NCI-H146 (cell line): ENCODE measurements at regions not wholly inside any gene's neighbourhood (a gene's known extent, or its start where the extent isn't known, plus 50 kb on each side); places are given as distances from the start of the nearest gene placed in this dataset.
"Not testable (repeated sequence)": the region's sequence is repeated elsewhere in the genome, so short reads cannot be mapped to it uniquely, and the experiment has no call there.

Experiments
- DNase-seq: peaks from one replicate; lab custom pipeline; 2025; lab: John Stamatoyannopoulos, UW

GRCh38 chr6:21918666-21919065 lies 325.1 kb downstream of the SOX4 start:
- no peak for DNase-seq

DNA sequence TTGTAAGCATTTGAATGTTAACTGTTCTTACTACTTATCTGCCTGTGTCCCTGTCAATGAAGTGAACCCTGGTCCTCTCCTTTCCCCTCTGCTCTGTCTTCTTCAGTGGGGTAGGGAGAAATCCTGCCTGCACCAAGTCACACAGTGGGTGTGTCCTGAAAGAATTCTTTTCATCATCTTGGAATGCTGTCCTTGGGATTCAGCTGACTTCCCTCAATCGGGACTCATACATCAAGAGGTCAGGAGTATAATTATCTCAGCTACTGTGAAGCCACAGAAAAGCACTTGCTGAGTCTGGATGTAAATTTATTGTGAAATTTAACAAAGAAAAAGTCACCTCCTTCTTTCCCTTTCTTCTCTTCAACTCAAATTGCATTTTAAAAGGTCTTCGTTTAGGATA lies 328.5 kb downstream of the SOX4 start:
- no peak for DNase-seq

GRCh38 chr6:21924002-21924401 lies 330.5 kb downstream of the SOX4 start:
- no peak for DNase-seq

- DNase-seq = peak; percentile 60
These were observed 335.3 kb downstream of the SOX4 start for GRCh38 chr6:21928827-21929226.

GRCh38 chr6:21931641-21932335 lies 338.2 kb downstream of the SOX4 start:
- no peak for DNase-seq

DNA sequence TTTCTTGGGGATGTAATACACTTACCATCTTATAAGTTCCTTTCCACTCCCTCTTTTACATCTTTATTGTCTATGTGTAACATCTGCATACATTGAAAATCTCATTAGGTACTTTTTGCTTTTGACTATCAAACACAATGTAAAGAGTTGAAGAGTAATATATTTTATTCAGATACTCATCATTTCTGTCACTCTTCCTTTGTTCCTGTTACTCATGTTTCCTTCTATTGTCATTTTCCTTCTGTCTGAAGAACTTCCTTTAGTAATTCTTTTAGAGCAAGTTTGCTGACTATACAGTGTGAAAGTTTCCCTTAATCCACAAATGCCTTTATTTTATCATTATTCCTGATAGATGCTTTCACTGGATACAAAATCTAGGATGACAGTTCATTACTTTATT lies 339.8 kb downstream of the SOX4 start:
- DNase-seq = no peak

- no peak for DNase-seq
These were observed 341.6 kb downstream of the SOX4 start for GRCh38 chr6:21935142-21935541.

- no peak for DNase-seq
These were observed 342.0 kb downstream of the SOX4 start for GRCh38 chr6:21935561-21936028.

DNA sequence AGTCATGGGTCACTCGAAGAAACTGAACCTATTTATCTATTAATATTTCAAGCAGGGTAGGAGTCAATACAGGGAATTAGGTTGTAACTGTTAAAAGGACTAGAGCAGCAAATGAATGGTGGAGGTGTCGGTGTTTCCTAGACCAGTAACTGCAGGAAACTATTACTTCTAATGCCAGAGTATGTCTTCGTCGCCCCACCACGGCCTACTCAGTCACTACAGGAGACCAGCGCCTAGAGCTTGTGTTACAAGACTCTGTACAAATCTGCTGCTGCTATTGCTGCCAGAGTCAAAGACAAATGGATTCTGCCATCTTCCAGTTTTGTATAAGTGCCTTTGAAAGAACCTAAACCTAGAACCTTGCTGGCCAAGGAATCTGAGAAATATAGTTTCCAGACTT lies 343.9 kb downstream of the SOX4 start:
- DNase-seq = no peak

DNA sequence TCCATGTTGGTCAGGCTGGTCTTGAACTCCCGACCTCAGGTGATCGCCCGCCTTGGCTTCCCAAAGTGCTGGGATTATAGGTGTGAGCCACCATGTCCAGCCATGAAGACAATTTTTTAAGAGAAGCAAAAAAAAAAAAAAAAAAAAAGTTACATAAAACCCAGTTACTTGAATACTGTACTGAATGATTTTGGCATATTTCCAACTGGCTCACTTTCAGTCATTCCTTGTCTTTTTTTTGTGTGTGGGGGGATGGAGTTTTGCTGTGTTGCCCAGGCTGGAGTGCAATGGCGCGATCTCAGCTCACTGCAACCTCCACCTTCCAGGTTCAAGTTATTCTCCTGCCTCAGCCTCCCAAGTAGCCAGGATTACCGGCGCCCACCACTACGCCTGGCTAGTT lies 345.5 kb downstream of the SOX4 start:
- not testable (repeated sequence) for DNase-seq

DNA sequence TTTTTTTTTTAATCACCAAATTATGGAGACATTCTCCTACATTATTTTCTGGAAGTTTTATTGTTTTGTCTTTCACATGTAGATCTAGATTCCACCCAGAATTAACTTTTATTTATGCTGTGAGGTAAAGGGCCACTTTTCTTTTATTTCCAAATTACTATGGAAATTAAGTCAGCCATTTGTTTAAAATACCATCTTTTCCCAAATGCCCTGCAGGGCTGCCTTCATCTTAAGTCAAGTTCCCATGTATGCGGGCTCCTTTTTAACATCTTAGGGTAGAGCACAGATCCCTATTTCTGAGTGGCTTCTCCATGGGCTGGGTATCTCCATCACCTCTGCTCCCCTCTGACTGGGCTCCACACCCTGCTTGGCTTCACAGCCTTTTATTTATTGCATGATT lies 348.4 kb downstream of the SOX4 start:
- no peak for DNase-seq

DNA sequence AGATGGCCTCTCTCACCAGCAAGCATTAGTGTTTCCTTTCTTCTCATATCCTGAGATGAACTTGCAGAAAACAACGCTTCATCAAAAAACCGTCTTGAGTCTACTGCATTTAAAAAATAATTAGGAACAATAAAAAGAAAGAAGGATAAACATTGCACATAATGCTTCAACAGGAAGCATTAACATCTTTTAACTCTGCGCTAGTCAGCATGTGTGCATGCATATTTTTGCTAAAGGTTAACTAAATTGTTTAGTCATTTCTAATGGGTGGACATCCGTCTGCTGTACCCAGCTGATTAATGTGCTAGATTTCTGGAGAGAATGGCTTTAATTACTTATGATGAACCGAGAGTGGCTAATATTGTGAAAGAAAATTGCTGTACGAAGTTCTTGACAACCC lies 349.3 kb downstream of the SOX4 start:
- DNase-seq = no peak

GRCh38 chr6:21946298-21946783 lies 350.5 kb downstream of the PRL start:
- peak; percentile 49 for DNase-seq

DNA sequence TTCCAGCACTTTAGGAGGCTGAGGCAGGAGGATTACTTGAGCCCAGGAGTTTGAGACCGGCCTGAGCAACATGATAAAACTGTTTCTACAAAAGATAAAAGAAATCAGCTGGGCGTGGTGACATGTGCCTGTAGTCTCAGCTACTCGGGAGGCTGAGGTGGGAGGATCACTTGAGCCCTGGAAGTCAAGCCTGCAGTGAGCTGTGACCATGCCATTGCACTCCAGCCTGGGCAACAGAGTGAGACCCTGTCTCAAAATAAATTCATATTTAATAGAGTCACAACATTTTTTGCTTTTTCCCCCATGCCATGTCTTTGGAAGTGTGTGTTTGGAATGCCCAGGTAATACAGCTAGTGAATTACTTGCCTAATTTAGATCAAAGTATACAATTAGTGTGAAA lies 349.6 kb downstream of the PRL start:
- not testable (repeated sequence) for DNase-seq

- peak; percentile 78 for DNase-seq
These were observed 349.0 kb downstream of the PRL start for GRCh38 chr6:21947731-21948386.

DNA sequence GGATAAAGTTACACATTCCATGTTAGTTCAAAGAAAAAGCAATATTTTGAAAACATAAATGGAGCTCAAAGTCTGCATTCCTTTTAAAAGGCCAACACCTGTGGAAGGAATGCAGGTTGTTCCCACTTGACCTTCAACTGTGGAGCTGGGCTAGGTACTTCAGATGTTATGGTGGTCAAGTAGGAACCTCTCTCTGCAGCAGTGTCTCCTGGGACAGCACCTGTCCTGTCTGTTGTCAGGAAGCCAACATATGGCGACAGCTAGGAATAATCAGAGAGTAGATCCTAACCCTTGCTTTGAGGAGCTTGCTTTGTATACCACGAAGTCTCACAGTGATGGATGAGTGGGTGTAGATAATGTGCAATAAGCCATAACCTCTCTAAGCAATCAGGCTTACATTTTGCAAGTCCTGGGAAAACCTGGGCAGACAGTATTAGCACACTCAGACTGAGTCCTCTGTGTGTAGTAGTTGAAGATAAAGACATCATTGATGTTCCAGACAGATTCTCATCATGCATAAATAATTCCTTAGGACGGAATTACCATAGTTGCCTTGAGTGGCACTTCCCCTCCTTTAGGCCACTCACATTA lies 347.5 kb downstream of the PRL start:
- DNase-seq = no peak

GRCh38 chr6:21952367-21952766 lies 344.5 kb downstream of the PRL start:
- no peak for DNase-seq

DNA sequence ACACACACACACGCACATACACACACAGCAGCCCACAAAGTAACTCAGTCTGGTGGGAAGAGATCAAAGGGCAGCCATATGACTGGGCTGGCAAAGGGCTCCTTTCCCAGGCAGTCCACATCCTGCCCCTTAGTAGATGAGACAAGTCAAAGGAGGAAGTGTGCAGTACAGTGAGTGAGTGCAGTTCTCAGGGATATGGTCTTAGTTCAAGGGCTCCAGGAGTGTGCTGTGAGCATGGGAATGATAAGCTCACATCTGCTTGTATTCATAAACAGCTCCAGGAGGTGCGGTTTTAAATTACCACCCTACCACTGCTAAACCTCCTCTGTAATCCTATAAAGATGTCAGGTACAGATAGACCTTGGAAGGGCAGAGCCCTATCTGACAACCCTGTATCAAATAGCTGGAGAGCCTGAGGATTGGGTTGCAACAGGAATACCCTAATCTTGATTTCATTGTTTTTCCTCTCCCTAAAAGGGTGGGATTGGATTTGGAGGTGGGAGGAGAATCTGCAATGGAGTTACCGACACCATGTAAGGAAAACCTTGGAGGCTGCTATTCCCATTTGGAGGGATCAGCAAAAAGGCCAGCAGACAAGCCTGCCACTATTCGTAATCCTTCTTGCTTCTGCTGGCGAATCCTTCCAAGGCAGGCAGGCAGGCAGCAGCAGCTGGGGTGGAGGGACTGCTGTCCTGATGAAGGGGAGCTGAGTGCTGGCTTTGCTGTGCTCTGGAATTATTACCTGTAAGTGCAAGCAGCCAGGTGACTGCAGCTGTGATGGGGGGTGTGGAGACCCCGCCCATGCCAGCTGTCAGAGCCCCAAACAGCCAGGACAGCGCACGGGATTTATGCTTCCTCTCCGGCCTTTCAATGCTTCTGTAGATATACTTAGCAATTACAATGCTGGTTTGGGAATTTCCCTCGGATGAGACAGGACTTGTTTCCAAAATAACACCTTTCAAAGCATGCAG lies 342.7 kb downstream of the PRL start:
- DNase-seq = peak; percentile 77

- DNase-seq = no peak
These were observed 341.7 kb downstream of the PRL start for GRCh38 chr6:21955053-21955595.

DNA sequence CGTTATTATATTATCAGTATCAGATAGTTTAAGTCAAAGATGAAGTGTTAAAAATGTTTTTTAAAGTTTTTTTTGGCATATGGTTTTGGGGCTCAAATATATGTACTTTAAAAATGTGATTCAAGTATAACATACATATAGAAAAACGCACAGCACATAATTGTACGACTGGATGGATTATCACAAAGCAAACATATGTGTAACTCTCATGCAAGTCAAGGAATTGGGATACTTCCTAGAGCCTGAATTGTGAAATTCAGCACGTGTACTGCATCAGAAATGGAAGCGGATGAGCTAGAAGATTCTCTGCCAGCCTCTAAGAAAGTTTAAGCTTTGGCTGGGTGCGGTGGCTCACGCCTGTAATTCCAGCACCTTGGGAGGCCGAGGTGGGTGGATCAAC lies 340.9 kb downstream of the PRL start:
- no peak for DNase-seq

DNA sequence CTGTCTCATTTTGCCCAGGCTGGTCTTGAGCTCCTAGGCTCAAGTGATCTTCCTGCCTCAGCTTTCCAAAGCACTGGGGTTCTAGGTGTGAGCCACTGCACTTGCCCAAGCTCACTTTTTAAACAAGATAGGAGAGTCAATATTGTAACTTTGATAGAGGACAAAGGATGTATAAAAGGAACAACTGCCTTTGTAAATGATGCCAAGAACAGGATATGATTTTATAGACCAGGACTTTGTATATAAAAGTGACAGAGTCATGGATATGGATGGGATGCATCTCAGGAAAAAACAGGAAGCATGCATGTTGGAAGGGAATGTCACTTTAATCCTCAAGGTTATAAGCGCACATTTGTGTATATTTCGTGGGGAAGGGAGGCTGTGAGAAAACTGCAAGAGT lies 338.4 kb downstream of the PRL start:
- DNase-seq = no peak

GRCh38 chr6:21961226-21961625 lies 335.6 kb downstream of the PRL start:
- no peak for DNase-seq
